NB4 (cell line): ENCODE measurements at regions not wholly inside any gene's neighbourhood (a gene's known extent, or its start where the extent isn't known, plus 50 kb on each side); places are given as distances from the start of the nearest gene placed in this dataset.

Experiments used
- MYC ChIP-seq: IDR thresholded peaks from 2 replicates; pipeline ENCODE4 v1.6.1; 2011; ENCODE audit warnings: low read depth, low read length
- POLR2A ChIP-seq: IDR thresholded peaks from 2 replicates; pipeline ENCODE4 v1.6.1; 2011; ENCODE audit warnings: mild to moderate bottlenecking; ENCODE audit not compliant: insufficient read length; ENCODE audit errors: extremely low read depth
- TF ChIP-seq, protein P1 (sequence below): IDR thresholded peaks from one replicate; pipeline ENCODE4 v1.5.1; 2012; ENCODE audit warnings: low read depth, low read length
- TF ChIP-seq, protein P2 (sequence below): IDR thresholded peaks from 2 replicates; pipeline ENCODE4 v1.6.1; 2011; ENCODE audit warnings: low read depth, low read length

DNA sequence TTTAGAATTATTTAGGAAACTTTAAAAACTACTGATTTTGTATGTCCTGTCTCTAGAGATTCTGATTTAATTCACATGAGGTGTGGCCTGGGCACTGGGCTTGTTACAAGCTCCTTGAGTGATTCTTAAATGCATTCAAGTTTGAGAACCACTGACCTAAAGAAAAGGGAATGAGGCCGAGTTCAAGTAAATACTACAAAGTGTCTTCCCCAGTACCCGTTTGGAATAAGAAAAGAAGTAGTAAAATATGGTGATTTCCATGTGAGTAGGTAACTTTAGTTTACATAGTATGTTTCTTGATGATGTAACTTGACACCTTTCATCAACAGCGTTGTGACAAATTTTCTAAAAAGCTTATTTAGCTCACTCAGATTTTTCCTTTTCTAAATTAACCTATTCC lies 1022.9 kb upstream of the NRXN1 start:
- TF ChIP-seq MYC, result no peak
- no peak for TF ChIP-seq POLR2A
- TF ChIP-seq, protein P1, sequence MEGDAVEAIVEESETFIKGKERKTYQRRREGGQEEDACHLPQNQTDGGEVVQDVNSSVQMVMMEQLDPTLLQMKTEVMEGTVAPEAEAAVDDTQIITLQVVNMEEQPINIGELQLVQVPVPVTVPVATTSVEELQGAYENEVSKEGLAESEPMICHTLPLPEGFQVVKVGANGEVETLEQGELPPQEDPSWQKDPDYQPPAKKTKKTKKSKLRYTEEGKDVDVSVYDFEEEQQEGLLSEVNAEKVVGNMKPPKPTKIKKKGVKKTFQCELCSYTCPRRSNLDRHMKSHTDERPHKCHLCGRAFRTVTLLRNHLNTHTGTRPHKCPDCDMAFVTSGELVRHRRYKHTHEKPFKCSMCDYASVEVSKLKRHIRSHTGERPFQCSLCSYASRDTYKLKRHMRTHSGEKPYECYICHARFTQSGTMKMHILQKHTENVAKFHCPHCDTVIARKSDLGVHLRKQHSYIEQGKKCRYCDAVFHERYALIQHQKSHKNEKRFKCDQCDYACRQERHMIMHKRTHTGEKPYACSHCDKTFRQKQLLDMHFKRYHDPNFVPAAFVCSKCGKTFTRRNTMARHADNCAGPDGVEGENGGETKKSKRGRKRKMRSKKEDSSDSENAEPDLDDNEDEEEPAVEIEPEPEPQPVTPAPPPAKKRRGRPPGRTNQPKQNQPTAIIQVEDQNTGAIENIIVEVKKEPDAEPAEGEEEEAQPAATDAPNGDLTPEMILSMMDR, result no peak
- TF ChIP-seq, protein P2, sequence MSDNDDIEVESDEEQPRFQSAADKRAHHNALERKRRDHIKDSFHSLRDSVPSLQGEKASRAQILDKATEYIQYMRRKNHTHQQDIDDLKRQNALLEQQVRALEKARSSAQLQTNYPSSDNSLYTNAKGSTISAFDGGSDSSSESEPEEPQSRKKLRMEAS, result no peak
